ENCODE measurements at regions not wholly inside any gene's neighbourhood (a gene's known extent, or its start where the extent isn't known, plus 50 kb on each side); places are given as distances from the start of the nearest gene placed in this dataset.
A peak's percentile ranks its signal among the peaks of the same experiment; 100 is the strongest.

GRCh38 chr5:136890431-136891148 lies 525.2 kb upstream of the TRPC7 start:
- no peak overlapping the region for H3K27ac ChIP-seq
- no peaks in the 10 kb centered on the region for H3K36me3 ChIP-seq
- no peak for TF ChIP-seq Cebpa-rat (IDR thresholded peaks at IDR 0.05)
- no peak overlapping the region for H3K4me2 ChIP-seq
- no peaks in the 10 kb centered on the region for H4K20me1 ChIP-seq
- no peak overlapping the region for H3K4me3 ChIP-seq
- no peak overlapping the region for H3K9ac ChIP-seq
- H3K27me3 ChIP-seq, result no peaks in the 10 kb centered on the region
- H3K9me3 ChIP-seq (replicated peaks in 1 of 11), result no peaks in the 10 kb centered on the region
- H3K4me1 ChIP-seq, result peaks cover 0 to 25% (median 0%) of the 10 kb centered on the region in 10 experiments; a peak in 4 of 20 replicates

- Histone ChIP-seq H3K9me3 (replicated peaks in 1 of 11) (peaks cover 0 to 14% (median 11%) of the 10 kb centered on the region in 11 experiments; a peak in 18 of 22 replicates), H3K4me2 (peak overlapping the region in 2 of 11 experiments; percentile 29 to 67; a peak in 4 of 22 replicates), H3K9ac (no peak overlapping the region), H3K27ac (no peak overlapping the region), H4K20me1 (no peaks in the 10 kb centered on the region), H3K4me1 (peaks cover 0 to 24% (median 0%) of the 10 kb centered on the region in 10 experiments; a peak in 4 of 20 replicates), H3K4me3 (no peak overlapping the region), H3K27me3 (no peaks in the 10 kb centered on the region), H3K36me3 (no peaks in the 10 kb centered on the region)
- no peak for TF ChIP-seq Cebpa-rat (IDR thresholded peaks at IDR 0.05)
Measured at GRCh38 chr5:136886608-136887007, 521.3 kb upstream of the TRPC7 start.

- no peak for TF ChIP-seq Cebpa-rat (IDR thresholded peaks at IDR 0.05)
Measured at GRCh38 chr5:136864960-136865359, 499.6 kb upstream of the TRPC7 start.

GRCh38 chr5:136856648-136857047 lies 491.3 kb upstream of the TRPC7 start:
- H3K9ac ChIP-seq, result no peak overlapping the region
- no peak overlapping the region for H3K4me2 ChIP-seq
- H3K27me3 ChIP-seq, result no peaks in the 10 kb centered on the region
- no peak overlapping the region for H3K4me3 ChIP-seq
- H3K27ac ChIP-seq, result no peak overlapping the region
- peaks cover 0 to 11% (median 6%) of the 10 kb centered on the region in 11 experiments; a peak in 6 of 22 replicates for H3K9me3 ChIP-seq (replicated peaks in 1 of 11)
- H3K36me3 ChIP-seq, result no peaks in the 10 kb centered on the region
- no peaks in the 10 kb centered on the region for H4K20me1 ChIP-seq
- no peak for TF ChIP-seq Cebpa-rat (IDR thresholded peaks at IDR 0.05)
- H3K4me1 ChIP-seq, result no peaks in the 10 kb centered on the region

More at GRCh38 chr5:136864960-136865359, 499.6 kb upstream of the TRPC7 start:
- Histone ChIP-seq H3K4me2 (no peak overlapping the region), H3K36me3 (no peaks in the 10 kb centered on the region), H3K9ac (no peak overlapping the region), H3K4me1 (no peaks in the 10 kb centered on the region), H3K27me3 (no peaks in the 10 kb centered on the region), H4K20me1 (no peaks in the 10 kb centered on the region), H3K9me3 (replicated peaks in 1 of 11) (no peaks in the 10 kb centered on the region), H3K27ac (no peak overlapping the region), H3K4me3 (no peak overlapping the region)

GRCh38 chr5:136853971-136854370 lies 488.6 kb upstream of the TRPC7 start:
- Histone ChIP-seq H3K4me3 (no peak overlapping the region), H4K20me1 (no peaks in the 10 kb centered on the region), H3K9me3 (replicated peaks in 1 of 11) (peaks cover 0 to 12% (median 7%) of the 10 kb centered on the region in 11 experiments; a peak in 13 of 22 replicates), H3K27me3 (no peaks in the 10 kb centered on the region), H3K9ac (no peak overlapping the region), H3K4me1 (no peaks in the 10 kb centered on the region), H3K4me2 (no peak overlapping the region), H3K36me3 (no peaks in the 10 kb centered on the region), H3K27ac (no peak overlapping the region)
- TF ChIP-seq Cebpa-rat (IDR thresholded peaks at IDR 0.05), result no peak

GRCh38 chr5:136840601-136841000 lies 475.3 kb upstream of the TRPC7 start:
- no peaks in the 10 kb centered on the region for H3K4me1 ChIP-seq
- no peak for TF ChIP-seq Cebpa-rat (IDR thresholded peaks at IDR 0.05)
- H3K27ac ChIP-seq, result no peak overlapping the region
- no peak overlapping the region for H3K4me2 ChIP-seq
- H4K20me1 ChIP-seq, result no peaks in the 10 kb centered on the region
- H3K9ac ChIP-seq, result no peak overlapping the region
- H3K27me3 ChIP-seq, result no peaks in the 10 kb centered on the region
- H3K9me3 ChIP-seq (replicated peaks in 1 of 11), result 0 out of 22 replicates have a peak, but pooled peaks cover 0 to 3% (median 0%) of the 10 kb centered on the region in 11 experiments
- no peaks in the 10 kb centered on the region for H3K36me3 ChIP-seq
- no peak overlapping the region for H3K4me3 ChIP-seq

GRCh38 chr5:136836093-136836492 lies 470.7 kb upstream of the TRPC7 start:
- Histone ChIP-seq H3K4me2 (no peak overlapping the region), H3K9ac (no peak overlapping the region), H4K20me1 (no peaks in the 10 kb centered on the region), H3K4me1 (no peaks in the 10 kb centered on the region), H3K9me3 (replicated peaks in 1 of 11) (peaks cover 0 to 19% (median 14%) of the 10 kb centered on the region in 11 experiments; a peak in 16 of 22 replicates), H3K27ac (no peak overlapping the region), H3K36me3 (no peaks in the 10 kb centered on the region), H3K4me3 (no peak overlapping the region), H3K27me3 (no peaks in the 10 kb centered on the region)
- no peak for TF ChIP-seq Cebpa-rat (IDR thresholded peaks at IDR 0.05)

- Histone ChIP-seq H4K20me1 (no peaks in the 10 kb centered on the region), H3K27ac (no peak overlapping the region), H3K36me3 (no peaks in the 10 kb centered on the region), H3K4me3 (no peak overlapping the region), H3K9me3 (replicated peaks in 1 of 11) (no peaks in the 10 kb centered on the region), H3K4me1 (peaks cover 0 to 4% (median 0%) of the 10 kb centered on the region in 10 experiments; a peak in 1 of 20 replicates), H3K4me2 (no peak overlapping the region; a peak in 1 of 22 replicates), H3K9ac (no peak overlapping the region), H3K27me3 (no peaks in the 10 kb centered on the region)
- no peak for TF ChIP-seq Cebpa-rat (IDR thresholded peaks at IDR 0.05)
Measured at GRCh38 chr5:136820848-136821247, 455.5 kb upstream of the TRPC7 start.

- Histone ChIP-seq H3K9ac (no peak overlapping the region), H3K36me3 (no peaks in the 10 kb centered on the region), H3K4me1 (peaks cover 0 to 4% (median 0%) of the 10 kb centered on the region in 10 experiments; a peak in 1 of 20 replicates), H3K27ac (no peak overlapping the region), H3K27me3 (no peaks in the 10 kb centered on the region), H3K4me2 (no peak overlapping the region), H3K9me3 (replicated peaks in 1 of 11) (no peaks in the 10 kb centered on the region), H3K4me3 (no peak overlapping the region), H4K20me1 (no peaks in the 10 kb centered on the region)
- TF ChIP-seq Cebpa-rat (IDR thresholded peaks at IDR 0.05), result no peak
Measured at GRCh38 chr5:136819526-136820302, 454.4 kb upstream of the TRPC7 start.

All from BLaER1 treated with 17β-estradiol and CSF1 and Interleukin-3, amounts not matched to agents 10 nM and 100 nM (cell line).